ENCODE measurements at regions not wholly inside any gene's neighbourhood (a gene's known extent, or its start where the extent isn't known, plus 50 kb on each side); places are given as distances from the start of the nearest gene placed in this dataset.
A peak's percentile ranks its signal among the peaks of the same experiment; 100 is the strongest.

DNA sequence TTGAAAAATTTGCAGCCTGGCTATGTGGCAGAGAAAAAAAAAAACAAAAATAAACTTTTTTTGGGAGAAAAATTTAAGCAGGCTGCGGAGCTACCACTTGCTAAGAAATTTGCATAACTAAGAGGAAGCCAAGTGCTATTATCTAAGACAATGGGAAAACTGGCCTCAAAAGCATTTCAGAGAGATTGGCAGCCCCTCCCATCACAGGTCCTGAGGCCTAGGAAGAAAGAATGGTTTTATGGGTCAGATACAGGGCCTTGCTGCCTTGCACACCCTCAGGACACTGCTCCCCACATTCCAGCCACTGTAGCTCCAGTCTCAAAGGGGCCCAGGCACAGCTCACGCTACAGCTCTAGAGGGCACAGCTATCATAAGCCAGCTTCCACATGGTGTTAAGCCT lies 777.9 kb downstream of the TENT5A start:
- TF ChIP-seq EZH2phosphoT487 (IDR thresholded peaks at IDR 0.05; ENCODE audit: insufficient read depth, low read depth) = no peak
- TF ChIP-seq EZH2 (IDR thresholded peaks at IDR 0.05; ENCODE audit: insufficient read depth, poor library complexity, severe bottlenecking) = no peak
- Histone ChIP-seq H3F3A (ENCODE audit: insufficient read depth) (peaks cover 3% of the 10 kb centered on the region), H3K4me3 (no peak overlapping the region), H4K20me1 (ENCODE audit: insufficient read depth) (no peaks in the 10 kb centered on the region), H3K9me2 (ENCODE audit: insufficient read depth) (no peaks in the 10 kb centered on the region), H3K27ac (no peak overlapping the region), H2AFZ (no peak overlapping the region), H3K9ac (no peak overlapping the region), H3K9me3 (ENCODE audit: low read depth) (no peaks in the 10 kb centered on the region), H3K79me2 (ENCODE audit: insufficient read depth) (no peaks in the 10 kb centered on the region), H3K36me3 (ENCODE audit: low read depth) (no peaks in the 10 kb centered on the region), H3K4me2 (ENCODE audit: unreplicated experiment) (no peak overlapping the region), H3K27me3 (replicated peaks; ENCODE audit: insufficient read depth) (no peaks in the 10 kb centered on the region), H3K4me1 (ENCODE audit: insufficient read depth) (0 out of 2 replicates have a peak, but pooled peaks cover 3% of the 10 kb centered on the region)
- DNase-seq = no peak
- in situ Hi-C loops (cut with MboI) = no loop called here
- 80 to 96% methylated on average over 2 of the region's 2 CpGs for WGBS, 2 experiments (ENCODE audit: low coverage in 1 of 2, low lambda C conversion rate in 2 of 2, missing lambda C conversion rate in 2 of 2)

DNA sequence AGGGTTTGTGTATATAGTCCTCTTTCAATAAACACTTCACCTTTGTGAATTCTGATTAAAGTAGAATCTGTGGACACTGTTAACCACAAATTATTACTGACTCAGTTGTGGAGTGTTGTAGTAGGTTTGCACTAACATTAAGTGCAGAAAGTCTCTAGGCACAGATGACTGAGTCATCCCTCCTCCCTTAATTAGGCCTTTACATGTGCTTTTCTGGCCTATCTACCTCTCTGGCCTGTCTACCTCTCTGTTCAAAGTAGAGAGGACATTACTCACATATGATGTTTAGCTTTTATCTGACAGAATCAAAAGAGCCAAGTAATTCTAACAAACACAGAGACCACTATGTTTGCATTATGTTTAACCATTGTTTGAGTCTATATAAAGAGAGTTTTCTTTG lies 783.0 kb downstream of the TENT5A start:
- in situ Hi-C loops (cut with MboI) = no loop called here
- Histone ChIP-seq H3K27me3 (replicated peaks; ENCODE audit: insufficient read depth) (no peaks in the 10 kb centered on the region), H3F3A (ENCODE audit: insufficient read depth) (peaks cover 9% of the 10 kb centered on the region), H3K9me2 (ENCODE audit: insufficient read depth) (no peaks in the 10 kb centered on the region), H3K27ac (no peak overlapping the region), H3K9ac (no peak overlapping the region), H3K36me3 (ENCODE audit: low read depth) (no peaks in the 10 kb centered on the region), H3K9me3 (ENCODE audit: low read depth) (no peaks in the 10 kb centered on the region), H3K4me2 (ENCODE audit: unreplicated experiment) (no peak overlapping the region), H3K4me1 (ENCODE audit: insufficient read depth) (0 out of 2 replicates have a peak, but pooled peaks cover 6% of the 10 kb centered on the region), H3K79me2 (ENCODE audit: insufficient read depth) (no peaks in the 10 kb centered on the region), H2AFZ (no peak overlapping the region), H4K20me1 (ENCODE audit: insufficient read depth) (no peaks in the 10 kb centered on the region), H3K4me3 (no peak overlapping the region)
- TF ChIP-seq EZH2 (IDR thresholded peaks at IDR 0.05; ENCODE audit: insufficient read depth, poor library complexity, severe bottlenecking) = no peak
- no peak for TF ChIP-seq EZH2phosphoT487 (IDR thresholded peaks at IDR 0.05; ENCODE audit: insufficient read depth, low read depth)
- DNase-seq = peak; percentile 3

DNA sequence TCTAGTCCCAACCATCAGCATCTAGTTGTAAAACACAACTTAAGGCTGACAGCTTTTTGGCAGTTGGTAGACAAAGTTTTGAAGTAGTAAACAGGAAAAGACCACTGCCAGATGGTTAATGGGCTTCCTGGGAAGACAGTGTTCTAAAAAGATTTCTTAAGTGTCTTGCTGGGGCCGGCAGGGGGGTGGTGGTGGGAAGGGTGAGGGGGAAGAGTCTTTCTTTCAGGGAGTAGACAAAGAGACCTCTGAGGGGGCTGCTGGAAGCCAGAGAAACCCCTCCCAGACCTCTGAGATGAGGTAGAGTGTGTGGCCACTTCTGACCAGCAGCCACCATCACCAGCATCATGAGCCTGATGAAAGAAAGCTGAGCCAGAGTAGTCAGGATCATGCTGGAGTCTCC lies 784.9 kb downstream of the TENT5A start:
- no peak overlapping the region for H3K27ac ChIP-seq
- H3K4me3 ChIP-seq = no peak overlapping the region
- 24 to 63% methylated on average over 1 of the region's 1 CpG for WGBS, 2 experiments (ENCODE audit: low coverage in 1 of 2, low lambda C conversion rate in 2 of 2, missing lambda C conversion rate in 2 of 2)
- H3F3A ChIP-seq (ENCODE audit: insufficient read depth) = peaks cover 9% of the 10 kb centered on the region
- H3K79me2 ChIP-seq (ENCODE audit: insufficient read depth) = no peaks in the 10 kb centered on the region
- no peak overlapping the region for H3K4me2 ChIP-seq (ENCODE audit: unreplicated experiment)
- no peaks in the 10 kb centered on the region for H4K20me1 ChIP-seq (ENCODE audit: insufficient read depth)
- DNase-seq = no peak
- TF ChIP-seq EZH2phosphoT487 (IDR thresholded peaks at IDR 0.05; ENCODE audit: insufficient read depth, low read depth) (no peak), EZH2 (IDR thresholded peaks at IDR 0.05; ENCODE audit: insufficient read depth, poor library complexity, severe bottlenecking) (no peak)
- no peaks in the 10 kb centered on the region for H3K9me2 ChIP-seq (ENCODE audit: insufficient read depth)
- no peaks in the 10 kb centered on the region for H3K9me3 ChIP-seq (ENCODE audit: low read depth)
- H3K27me3 ChIP-seq (replicated peaks; ENCODE audit: insufficient read depth) = no peaks in the 10 kb centered on the region
- no peak overlapping the region for H3K9ac ChIP-seq
- in situ Hi-C loops (cut with MboI) = no loop called here
- H3K4me1 ChIP-seq (ENCODE audit: insufficient read depth) = 0 out of 2 replicates have a peak, but pooled peaks cover 6% of the 10 kb centered on the region
- no peak overlapping the region for H2AFZ ChIP-seq
- no peaks in the 10 kb centered on the region for H3K36me3 ChIP-seq (ENCODE audit: low read depth)

DNA sequence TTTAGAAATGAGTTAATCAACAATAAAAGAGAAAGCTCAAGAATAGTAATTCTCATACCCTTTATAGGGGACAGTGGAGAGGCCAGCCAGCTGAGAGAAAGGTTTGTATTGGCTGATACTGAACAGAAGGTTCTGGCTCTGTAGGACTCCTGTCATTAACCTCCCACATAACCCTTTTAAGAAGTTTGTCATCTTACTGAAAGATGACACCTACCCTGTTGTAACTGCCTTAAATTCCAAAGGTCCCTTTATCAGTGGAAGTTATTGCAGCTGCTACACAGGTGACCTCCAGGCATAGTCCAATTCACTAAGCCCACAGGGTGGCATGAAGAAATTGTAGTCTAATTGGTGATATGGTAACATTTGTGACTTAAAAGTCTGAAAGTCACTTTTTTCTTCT lies 790.1 kb downstream of the TENT5A start:
- TF ChIP-seq EZH2 (IDR thresholded peaks at IDR 0.05; ENCODE audit: insufficient read depth, poor library complexity, severe bottlenecking) (no peak), EZH2phosphoT487 (IDR thresholded peaks at IDR 0.05; ENCODE audit: insufficient read depth, low read depth) (no peak)
- H3K9ac ChIP-seq = no peak overlapping the region
- no peaks in the 10 kb centered on the region for H3K79me2 ChIP-seq (ENCODE audit: insufficient read depth)
- H3K9me3 ChIP-seq (ENCODE audit: low read depth) = no peaks in the 10 kb centered on the region
- no peak overlapping the region for H3K4me2 ChIP-seq (ENCODE audit: unreplicated experiment)
- no peak for DNase-seq
- H2AFZ ChIP-seq = no peak overlapping the region
- in situ Hi-C loops (cut with MboI) = no loop called here
- no peaks in the 10 kb centered on the region for H4K20me1 ChIP-seq (ENCODE audit: insufficient read depth)
- H3K27ac ChIP-seq = no peak overlapping the region
- H3K27me3 ChIP-seq (replicated peaks; ENCODE audit: insufficient read depth) = no peaks in the 10 kb centered on the region
- H3F3A ChIP-seq (ENCODE audit: insufficient read depth) = no peaks in the 10 kb centered on the region
- H3K36me3 ChIP-seq (ENCODE audit: low read depth) = no peaks in the 10 kb centered on the region
- H3K9me2 ChIP-seq (ENCODE audit: insufficient read depth) = no peaks in the 10 kb centered on the region
- H3K4me3 ChIP-seq = no peak overlapping the region
- H3K4me1 ChIP-seq (ENCODE audit: insufficient read depth) = no peaks in the 10 kb centered on the region

DNA sequence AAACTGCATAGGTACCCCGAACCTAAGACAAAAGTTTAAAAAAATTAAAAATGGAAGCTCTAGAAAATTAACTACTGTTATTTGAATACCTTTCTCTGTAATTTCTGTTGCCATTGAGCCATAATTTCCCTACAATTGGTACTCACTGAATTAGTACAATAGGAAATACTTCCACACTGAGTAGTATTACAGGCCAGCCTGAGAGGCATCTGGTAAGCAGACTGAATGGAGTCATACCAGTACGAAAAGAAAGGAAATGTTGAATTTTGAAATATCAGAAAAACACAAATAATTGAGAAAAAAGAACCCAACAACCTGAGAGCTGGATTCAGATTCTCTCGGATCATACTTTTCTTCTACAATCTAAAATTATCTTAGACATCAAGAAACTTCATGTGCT lies 791.3 kb downstream of the TENT5A start:
- WGBS, 2 experiments (ENCODE audit: low coverage in 1 of 2, low lambda C conversion rate in 2 of 2, missing lambda C conversion rate in 2 of 2) = 91 to 94% methylated on average over 3 of the region's 3 CpGs
- no peaks in the 10 kb centered on the region for H3K36me3 ChIP-seq (ENCODE audit: low read depth)
- in situ Hi-C loops (cut with MboI) = no loop called here
- H3F3A ChIP-seq (ENCODE audit: insufficient read depth) = no peaks in the 10 kb centered on the region
- H3K27ac ChIP-seq = no peak overlapping the region
- no peaks in the 10 kb centered on the region for H3K27me3 ChIP-seq (replicated peaks; ENCODE audit: insufficient read depth)
- H3K4me1 ChIP-seq (ENCODE audit: insufficient read depth) = no peaks in the 10 kb centered on the region
- no peak overlapping the region for H2AFZ ChIP-seq
- no peaks in the 10 kb centered on the region for H3K9me2 ChIP-seq (ENCODE audit: insufficient read depth)
- H3K79me2 ChIP-seq (ENCODE audit: insufficient read depth) = no peaks in the 10 kb centered on the region
- no peaks in the 10 kb centered on the region for H4K20me1 ChIP-seq (ENCODE audit: insufficient read depth)
- no peaks in the 10 kb centered on the region for H3K9me3 ChIP-seq (ENCODE audit: low read depth)
- H3K4me3 ChIP-seq = no peak overlapping the region
- no peak overlapping the region for H3K4me2 ChIP-seq (ENCODE audit: unreplicated experiment)
- peak; percentile 14 for DNase-seq
- TF ChIP-seq EZH2phosphoT487 (IDR thresholded peaks at IDR 0.05; ENCODE audit: insufficient read depth, low read depth) (no peak), EZH2 (IDR thresholded peaks at IDR 0.05; ENCODE audit: insufficient read depth, poor library complexity, severe bottlenecking) (no peak)
- no peak overlapping the region for H3K9ac ChIP-seq

Measured in GM23248 (cell line).